HG03196 (cell line): ENCODE measurements at regions not wholly inside any gene's neighbourhood (a gene's known extent, or its start where the extent isn't known, plus 50 kb on each side); places are given as distances from the start of the nearest gene placed in this dataset.

Experiments
- ATAC-seq: cut with Tn5 transposase; IDR thresholded peaks from one replicate; pipeline ENCODE4 v1.9.1; 2021; ENCODE audit not compliant: unreplicated experiment

- no peak for ATAC-seq
Measured at GRCh38 chr10:117920956-117921355, 125.8 kb downstream of the RAB11FIP2 start.

GRCh38 chr10:117921421-117921820, 125.3 kb downstream of the RAB11FIP2 start:
- ATAC-seq, result no peak

DNA sequence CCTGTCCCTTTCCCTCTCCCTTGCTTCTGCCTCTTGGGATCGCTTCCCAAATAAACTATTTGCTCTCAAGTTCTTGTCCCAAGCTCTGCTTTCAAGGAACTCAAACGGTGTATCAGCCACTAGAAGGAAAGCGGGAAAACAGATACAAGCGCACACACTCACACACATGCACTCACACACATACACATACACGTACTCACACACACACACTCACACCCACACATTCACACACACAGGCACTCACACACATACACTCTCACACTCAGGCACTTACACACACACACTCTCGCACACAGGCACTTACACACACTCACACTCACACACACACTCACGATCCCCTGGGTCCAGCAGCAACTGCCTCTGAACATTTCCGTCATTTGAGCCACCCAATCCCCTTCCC, 121.9 kb downstream of the RAB11FIP2 start:
- ATAC-seq, result no peak

DNA sequence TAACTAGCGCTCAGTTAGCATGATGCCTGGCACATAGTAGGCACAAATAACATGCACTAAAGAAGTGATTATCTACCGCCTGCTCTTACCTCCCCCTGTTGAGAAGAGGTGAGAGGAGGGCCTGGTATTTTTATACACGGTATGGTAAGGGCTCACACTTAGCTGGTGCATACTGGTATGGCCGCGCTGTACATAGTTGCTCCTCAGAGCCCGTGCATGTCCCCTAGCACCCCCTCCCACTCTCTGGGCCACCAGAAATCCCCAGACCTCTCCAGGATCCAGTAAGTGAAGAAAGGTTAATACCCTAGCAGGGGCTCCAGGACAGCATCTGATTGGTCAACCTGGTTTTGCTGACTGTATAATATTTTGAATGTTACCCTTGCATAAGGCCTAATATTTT, 121.4 kb downstream of the RAB11FIP2 start:
- no peak for ATAC-seq

DNA sequence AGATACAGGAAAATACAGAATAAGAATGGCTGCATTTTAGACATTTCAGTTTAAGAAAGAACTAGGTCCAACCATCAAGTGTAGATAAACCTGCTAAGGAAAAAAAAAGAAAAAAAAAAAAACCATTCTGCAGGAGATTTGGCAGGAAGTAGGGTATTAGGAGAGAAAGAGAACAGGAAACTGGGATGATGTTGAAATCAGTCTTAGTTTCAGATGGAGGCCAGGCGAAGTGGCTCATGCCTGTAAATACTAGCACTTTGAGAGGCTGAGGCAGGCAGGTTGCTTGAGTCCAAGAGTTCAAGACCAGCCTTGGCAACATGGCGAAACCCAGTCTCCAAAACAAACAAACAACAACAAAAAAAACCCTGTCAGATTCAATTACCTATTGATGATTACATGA, 120.2 kb downstream of the RAB11FIP2 start:
- no peak for ATAC-seq

GRCh38 chr10:117927332-117927731, 119.4 kb downstream of the RAB11FIP2 start:
- no peak for ATAC-seq

DNA sequence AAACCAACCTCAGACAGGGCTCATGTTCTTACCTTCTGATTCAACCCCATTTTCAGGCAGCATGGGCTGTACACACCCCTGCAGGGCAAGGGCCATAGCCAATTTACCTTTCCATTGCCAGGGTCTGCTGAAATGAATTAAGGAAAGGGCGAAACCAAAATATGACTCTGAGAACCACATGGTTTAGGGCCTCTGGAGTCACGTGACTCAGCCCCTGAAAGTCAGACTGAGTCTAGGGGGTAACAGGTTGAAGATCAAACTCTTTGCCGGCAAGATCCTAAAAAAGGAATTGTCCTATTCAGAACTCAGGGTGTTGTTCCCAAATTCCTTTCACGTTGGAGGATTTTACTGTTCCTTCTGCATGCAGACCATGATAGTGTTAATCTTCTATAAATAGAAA, 118.9 kb downstream of the RAB11FIP2 start:
- no peak for ATAC-seq

- no peak for ATAC-seq
Measured at GRCh38 chr10:117928281-117928680, 118.5 kb downstream of the RAB11FIP2 start.

DNA sequence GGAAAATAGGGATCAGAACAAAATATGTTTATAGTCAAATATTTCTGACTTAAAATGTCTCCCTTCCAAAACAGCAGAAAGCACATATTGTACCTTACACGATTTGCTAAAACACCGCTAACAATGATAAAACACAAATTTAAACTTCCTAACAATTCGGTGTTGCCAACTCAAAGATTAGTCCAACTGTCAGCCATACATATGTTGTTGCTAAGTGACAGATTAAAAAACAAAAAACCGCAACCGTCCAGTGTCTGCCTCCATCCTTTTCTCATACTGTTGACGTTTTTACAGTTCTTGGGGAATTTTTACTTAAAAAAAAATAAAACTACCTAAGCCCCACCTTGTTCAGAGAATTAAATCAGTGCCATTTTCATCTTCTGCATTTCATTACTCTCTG, 118.0 kb downstream of the RAB11FIP2 start:
- ATAC-seq, result no peak

GRCh38 chr10:117929327-117930067, 117.2 kb downstream of the RAB11FIP2 start:
- ATAC-seq, result no peak

- ATAC-seq, result no peak
Measured at GRCh38 chr10:117931078-117931477, 115.7 kb downstream of the RAB11FIP2 start.

- ATAC-seq, result no peak
Measured at GRCh38 chr10:117933036-117933435, 113.7 kb downstream of the RAB11FIP2 start.

- no peak for ATAC-seq
Measured at GRCh38 chr10:117934477-117934876, 112.3 kb downstream of the RAB11FIP2 start.

DNA sequence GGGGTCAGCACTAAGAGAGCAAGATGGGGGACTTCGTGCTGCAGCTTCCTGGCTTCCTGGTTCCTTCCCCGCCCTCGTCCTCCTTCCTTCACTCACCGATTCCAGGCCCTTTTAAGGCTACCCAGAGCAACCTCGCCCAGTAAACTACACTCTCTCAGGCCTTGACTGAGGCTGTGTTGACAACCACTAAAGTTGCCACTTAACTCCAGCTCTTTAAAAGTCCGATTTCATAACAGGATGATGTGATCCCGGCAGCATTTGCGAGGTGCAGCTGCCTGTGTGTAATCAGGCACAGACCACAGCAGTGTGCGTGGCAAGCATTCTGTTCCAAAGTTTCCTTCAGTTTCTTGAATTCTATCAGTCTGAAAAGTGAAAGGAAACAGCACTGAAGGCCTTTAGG, 110.6 kb downstream of the RAB11FIP2 start:
- no peak for ATAC-seq

DNA sequence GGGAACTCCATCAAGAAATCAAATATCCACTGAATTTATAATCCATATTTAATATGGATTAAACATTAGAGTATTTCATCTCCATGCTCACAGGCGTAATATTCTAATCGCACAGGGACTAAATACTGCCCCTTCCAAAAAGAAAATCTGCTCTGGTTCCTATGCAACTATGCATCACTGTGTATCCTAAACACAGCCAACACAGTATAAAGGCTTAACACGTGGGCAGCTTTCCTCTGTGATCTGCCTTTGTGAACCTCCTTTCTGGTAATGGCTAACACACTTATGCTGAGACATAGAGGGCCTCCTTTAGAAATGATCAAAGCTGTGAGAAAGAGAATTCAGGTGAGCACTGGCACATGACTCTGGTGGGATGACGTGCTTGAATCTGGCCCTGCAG, 110.2 kb downstream of the RAB11FIP2 start:
- no peak for ATAC-seq

DNA sequence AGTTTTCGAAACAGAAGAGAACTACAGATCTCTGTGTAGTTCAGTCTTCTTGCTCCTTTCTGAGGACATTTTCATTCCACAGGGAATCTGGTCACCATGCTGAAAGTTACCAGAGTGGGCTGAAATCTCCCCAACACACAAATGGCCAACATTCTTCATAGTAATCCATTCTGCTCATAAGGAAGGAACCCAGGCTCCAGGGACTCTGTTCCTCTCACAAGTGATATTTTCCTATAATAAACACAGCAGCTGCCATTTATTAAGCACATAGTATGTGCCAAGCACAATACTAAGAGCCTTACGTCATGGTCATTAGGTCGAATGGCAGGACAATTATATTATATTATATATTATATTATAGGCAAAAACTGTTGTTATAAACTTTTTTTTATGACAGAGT, 109.8 kb downstream of the RAB11FIP2 start:
- ATAC-seq, result no peak

GRCh38 chr10:117938104-117938503, 108.6 kb downstream of the RAB11FIP2 start:
- no peak for ATAC-seq

DNA sequence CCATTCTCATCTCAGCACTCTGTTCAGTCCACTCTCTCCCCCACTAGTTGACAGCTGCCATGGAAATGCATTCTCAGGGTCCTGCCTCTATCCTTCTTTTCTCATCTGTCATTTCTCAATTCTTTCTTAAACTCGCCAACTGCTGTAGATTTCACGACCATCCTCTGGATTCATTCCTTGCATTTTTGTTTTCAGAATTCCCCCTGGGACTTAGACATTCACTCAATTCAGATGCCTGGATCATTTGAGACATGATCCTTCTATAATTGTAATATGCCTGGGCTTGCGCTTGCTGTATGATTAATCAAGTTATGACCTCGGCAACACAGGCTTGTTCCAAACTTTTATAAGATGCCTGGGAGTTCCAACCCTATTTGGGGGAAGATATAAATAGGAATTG, 104.5 kb downstream of the RAB11FIP2 start:
- no peak for ATAC-seq

- no peak for ATAC-seq
Measured at GRCh38 chr10:117944676-117945447, 101.9 kb downstream of the RAB11FIP2 start.

DNA sequence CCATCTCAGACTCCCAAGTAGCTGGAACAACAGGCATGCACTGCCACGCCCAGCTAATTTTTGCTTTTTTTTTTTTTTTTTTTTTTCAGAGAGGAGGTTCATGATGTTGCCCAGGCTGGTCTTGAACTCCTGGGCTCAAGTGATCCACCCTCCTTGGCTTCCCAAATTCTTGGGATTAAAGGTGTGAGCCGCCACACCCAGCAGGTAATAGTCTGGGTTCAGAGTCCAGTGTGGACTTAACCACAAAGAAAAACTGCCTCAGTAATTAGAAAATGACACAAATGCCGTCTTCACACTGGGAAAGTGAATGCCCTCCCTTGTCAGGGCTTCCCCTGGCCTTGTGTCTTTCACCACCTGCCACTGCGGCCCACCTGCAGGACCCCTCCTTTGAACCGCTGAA, 101.1 kb downstream of the RAB11FIP2 start:
- ATAC-seq, result no peak

DNA sequence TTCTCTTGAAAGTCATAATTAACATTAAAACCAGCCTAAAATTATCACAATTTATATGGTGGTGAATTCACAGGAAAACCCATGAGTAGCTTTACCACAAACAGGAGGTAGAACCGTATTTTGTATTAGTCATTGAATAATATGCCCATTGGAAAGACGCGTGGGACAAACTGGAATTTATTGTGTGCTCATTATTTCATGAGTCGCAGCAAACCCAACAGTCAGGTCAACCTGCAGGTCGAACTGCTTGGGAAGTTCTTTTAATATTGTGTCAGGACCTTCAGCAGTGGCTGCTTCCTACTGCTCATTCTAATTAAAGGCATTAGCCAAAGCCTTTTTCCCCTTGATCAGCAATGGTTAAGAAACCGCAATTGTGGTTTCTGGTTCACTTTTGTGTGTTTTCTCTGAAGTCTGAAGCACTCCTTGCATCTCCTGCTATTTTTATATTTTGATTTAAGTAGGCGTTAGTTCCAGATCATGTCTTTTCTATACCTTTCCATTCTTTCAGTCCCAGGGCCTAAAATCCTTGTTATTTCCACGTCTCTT, 100.1 kb downstream of the RAB11FIP2 start:
- ATAC-seq, result no peak

- ATAC-seq, result no peak
Measured at GRCh38 chr10:117948493-117948892, 98.2 kb downstream of the RAB11FIP2 start.
